ENCODE measurements at regions not wholly inside any gene's neighbourhood (a gene's known extent, or its start where the extent isn't known, plus 50 kb on each side); places are given as distances from the start of the nearest gene placed in this dataset.

DNA sequence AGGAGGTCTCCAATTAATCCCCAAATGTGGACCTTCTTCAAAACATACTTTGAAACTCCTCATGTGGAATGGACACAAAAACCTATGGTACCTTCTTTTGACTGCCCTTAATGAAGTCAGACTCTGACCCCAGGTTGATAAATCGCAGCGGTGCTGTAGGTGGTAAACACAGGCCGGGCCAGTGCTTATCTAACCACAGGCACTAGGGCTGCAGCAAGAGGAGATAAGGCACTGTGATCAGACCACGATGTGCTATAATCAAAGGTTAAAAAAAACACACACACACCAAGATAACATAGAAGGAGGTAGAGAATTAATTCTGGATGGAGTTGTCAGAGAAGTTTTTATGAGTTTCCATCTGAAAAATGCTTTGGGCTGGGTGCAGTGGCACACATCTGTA lies 52.3 kb upstream of the SIPA1L2 start:
- DNase-seq = no peak

DNA sequence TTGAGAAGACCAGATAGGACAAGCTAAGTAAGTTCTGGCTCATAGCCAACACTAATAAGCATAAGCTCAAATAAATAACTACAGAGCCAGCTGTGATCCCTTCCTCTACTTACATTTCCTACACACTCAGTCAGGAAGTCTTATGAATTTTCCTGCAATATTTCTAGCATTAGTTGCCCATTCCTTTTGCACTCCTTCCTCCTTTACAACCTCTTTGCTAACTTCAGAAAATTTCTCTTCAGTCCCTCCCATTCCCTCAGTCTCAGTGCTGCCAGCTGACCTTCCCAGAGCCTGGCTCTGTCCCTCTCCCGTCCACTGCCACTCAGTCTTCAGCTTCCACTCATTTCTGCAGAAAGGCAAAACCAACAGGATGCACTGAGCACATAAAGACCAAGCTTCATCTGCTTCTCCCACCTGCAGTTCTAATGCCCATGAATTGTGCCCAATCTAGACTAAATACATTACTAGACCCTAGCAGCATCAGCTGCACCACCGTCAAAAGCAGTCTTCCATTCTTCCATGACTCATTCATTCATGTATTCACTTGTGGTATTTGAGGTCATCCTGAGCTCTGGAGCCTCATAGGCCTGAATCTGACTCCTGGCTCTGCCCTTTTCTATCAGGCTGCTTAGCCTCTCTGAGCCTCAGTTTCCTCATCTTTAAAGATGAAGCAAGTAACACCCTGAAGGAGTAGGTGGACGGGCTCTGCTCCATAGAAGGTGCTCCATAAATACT lies 54.6 kb upstream of the SIPA1L2 start:
- no peak for DNase-seq

DNA sequence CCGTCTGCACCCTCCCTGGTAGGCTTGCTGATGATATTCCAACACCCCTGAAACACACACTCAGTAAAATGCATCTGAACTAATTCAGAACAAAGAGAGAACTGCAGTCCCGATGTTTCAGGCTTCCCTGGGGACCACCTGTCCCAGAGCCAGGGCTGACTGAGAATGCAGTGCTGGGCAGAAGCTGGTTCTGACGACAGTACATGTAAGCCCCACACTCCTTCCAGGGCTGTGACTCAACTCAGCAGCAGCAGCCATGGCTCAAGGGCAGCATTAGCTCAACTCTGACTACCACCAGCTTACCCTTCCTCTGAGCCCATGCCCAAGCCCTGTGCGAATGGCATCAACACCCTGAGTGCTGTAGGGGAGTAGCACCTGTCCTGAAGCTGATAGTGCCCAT lies 56.4 kb upstream of the SIPA1L2 start:
- DNase-seq = no peak

DNA sequence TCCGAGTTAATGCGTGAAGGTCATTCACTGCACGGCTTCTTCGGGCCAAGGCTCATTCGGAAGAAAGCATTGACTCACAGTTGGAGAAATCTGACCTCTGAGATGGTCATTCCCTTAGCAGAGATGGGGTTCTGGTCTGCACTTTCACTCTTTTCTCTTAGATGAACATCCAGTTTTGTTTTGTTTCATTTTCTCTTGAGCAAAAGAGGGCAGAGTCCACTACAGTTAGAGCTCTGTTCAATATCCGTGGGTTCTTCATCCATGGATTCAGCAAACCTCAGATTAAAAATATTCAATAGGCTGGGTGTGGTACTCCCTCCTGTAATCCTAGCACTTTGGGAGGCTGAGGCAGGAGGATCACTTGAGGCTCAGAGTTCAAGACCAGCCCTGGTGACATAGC lies 57.4 kb upstream of the SIPA1L2 start:
- no peak for DNase-seq

DNA sequence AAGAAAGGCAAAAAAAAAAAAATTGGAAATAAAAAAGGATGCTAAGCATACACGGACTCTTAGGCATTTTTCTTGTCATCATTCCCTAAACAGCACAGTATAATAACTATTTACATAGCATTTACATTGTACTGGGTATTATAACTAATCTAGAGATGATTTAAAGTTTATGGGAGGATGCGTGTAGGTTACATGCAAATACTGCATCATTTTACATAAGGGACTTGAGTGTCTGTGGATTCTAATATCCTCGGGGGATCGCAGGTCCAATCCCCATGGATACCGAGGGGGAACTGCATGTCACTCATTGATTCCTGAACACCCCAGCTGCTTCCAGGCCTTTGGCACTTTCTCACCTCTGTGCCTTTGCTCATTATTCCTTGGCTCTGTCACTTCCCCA lies 57.8 kb upstream of the SIPA1L2 start:
- no peak for DNase-seq

DNA sequence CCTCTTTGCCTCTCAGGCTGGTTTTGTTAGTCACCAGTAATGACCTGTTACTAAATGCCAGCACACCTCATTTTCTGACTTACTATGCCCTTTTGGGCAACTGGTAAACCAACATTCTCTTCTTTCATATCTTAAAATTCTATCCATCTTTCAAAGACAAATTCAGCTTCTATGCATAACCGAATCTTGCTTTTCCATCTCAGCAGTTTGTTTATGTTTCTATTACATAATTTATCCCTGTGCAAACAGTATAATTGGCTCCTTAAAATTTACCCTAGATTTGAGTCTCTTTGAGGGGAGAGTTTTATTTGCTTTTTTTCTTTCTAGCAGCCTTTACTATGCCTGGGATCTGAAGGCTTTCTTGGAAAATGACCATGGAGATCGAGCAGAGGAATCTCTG lies 58.5 kb upstream of the SIPA1L2 start:
- DNase-seq = no peak

DNA sequence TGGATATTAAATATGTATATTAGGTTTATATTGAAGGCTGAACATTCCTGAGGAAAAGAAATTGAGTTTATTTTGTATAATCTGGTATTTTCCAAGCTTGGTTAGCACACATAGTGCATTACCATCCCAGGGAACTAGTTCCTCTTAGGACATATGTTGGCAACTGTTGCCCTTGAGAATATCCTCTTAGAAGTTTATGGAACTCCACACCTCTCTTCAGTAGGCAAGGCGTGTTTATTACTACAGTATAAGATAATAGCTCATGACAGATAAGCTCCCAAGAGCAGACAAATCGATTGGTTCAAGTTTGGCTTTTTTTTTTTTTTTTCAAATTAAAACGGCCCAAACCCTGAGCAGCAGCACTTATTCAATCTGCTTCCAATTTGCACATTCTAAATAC lies 59.8 kb upstream of the SIPA1L2 start:
- no peak for DNase-seq

DNA sequence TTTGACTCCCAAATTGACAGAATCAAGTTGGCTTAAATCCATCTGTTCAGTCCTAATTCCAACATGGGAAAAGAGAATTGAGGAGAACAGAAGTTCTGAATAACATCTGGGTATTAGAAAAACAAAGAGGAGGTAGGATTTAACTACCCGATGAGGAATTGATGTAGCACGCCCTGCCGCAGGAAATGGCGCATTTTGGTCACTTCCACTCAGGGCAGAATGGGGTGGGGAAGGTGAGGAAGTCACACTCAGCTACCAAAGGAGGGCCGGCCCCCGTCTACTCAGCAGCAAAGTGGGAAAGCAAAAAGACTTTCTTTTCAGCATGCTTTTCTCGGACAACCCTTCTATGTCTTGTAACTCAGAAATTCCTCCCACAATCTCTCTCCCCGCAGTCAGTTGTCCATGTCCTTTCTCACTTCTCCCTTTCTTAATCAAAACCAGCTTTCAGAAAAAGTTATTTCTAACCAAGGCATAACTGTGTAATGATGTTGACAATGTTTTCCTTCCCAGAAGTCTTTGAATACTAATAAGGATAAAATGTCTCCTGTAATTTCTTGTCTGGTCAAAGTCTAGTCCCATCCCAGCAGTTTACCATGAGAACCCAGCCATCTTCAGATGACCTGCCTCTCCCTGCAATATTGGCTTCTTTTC lies 60.5 kb upstream of the SIPA1L2 start:
- no peak for DNase-seq

DNA sequence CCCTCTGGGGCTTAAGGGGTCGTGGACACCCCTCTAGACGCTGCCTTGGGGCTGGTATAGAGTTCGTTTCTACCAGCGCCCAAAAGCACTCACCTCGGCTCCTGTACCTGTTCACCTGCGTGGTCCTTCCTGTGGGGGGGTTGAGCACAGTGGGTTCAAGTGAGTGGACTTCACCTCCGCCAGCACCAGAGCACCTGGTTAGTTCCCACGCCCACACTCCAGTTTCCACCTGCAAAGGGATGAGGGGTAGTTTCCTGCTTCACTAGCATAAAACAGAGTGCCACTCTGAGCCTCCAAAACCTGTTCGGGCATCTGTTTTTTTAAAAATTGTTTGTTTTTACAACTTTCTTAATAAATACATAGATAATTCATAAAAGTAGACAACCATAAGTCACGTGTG lies 64.5 kb upstream of the SIPA1L2 start:
- DNase-seq = no peak

DNA sequence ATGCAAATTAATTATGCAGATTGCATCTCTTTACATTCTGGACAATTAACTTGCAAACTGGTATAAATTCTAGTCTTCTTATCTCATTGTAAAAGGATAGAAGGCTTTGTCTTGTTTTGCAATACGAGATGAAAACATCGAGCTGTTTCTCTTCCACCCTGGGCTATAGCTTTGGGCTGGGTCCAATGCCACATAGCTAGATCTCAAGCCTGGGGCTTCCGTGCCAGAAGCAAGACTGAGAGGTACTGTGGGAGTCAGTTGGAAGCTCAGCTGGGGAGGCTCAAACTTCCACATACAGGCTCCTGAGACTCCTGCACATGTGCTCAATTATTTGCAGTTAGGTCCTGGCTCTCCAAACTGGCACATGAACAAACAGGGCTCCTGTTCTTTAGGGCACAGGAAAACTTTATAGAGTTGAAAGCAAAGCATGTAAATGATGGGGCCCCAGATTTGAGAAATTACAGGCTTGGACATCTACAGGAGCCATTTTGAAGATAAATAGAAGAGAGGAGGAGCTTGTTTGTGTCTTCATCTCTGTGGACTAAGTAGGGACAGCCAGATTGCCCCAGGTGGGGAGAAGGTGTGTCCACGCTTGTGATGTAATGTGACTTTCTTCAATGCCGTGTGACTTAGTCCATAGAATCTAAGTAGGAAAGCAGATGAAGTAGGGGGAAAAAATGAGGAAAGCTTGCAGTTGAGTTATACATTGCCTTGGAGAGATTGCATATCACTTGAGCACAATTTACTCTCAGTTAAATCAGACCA lies 65.9 kb upstream of the SIPA1L2 start:
- no peak for DNase-seq

DNA sequence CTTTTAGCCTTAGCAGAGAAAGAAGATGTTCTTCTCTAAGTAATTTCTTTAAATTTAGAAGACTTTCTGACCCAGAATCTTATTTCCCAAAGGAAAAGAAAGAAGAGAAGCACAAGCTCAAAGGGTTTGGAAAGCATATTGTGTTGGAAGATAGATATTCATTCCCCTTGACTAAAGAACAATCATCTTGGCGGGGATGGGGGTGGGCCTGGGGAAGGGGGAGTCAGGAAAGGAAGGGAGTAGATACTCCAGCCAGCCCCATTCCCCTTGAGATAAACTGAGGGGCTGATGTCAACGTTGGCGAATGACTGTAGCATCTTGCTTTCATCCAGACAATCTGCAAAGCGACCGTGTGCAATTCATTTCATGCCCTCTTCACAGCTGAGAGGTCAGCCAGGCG lies 66.5 kb upstream of the SIPA1L2 start:
- no peak for DNase-seq

DNA sequence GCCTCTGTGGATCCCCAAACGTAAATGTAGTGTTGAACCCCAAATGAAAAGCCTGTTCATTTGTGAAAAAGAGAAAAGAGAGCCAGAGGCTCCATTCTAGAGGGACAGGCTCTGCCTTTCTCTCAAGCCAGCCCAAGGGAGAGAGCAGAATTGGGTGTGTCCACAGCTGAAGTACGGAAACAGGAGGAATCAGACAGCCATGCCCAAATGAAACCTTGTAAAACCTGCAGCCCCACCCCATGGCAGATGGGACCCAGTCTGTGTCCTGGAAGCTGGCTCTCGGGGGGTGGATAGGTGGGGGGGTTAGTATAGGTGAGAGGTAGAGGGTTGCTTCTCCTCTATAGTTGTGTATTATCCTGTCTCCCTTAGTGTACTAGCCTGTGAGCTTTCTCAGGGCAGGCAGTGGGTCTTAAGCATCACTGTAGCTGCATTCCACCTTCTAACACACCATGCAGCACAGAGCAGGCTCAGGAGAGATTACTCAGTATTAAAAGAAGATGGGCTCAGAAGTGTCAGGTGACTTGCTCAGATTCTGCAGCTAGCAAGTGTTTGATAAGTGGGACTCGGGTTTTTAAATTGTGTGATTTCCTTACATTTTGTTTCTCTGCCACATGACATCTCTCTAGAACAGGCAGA lies 67.4 kb upstream of the SIPA1L2 start:
- DNase-seq = no peak

DNA sequence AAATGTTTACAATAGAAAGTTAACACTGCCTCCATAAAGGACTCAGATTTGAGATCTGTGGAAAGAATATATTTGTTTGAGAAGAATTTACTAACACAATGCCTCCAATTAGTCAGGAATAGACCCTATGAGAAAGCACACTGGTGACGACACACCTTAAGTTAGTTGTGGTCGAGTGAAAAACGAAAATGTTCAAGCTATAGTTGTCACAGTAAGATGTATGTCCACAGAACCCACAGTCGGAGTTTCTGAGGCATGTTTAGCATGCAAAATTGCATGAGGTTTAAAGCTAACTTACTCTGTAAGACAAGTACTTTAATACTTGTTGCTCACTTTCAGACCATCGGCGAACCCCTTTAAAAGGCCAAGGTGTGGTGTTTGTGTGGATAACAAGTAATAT lies 69.9 kb upstream of the SIPA1L2 start:
- no peak for DNase-seq

DNA sequence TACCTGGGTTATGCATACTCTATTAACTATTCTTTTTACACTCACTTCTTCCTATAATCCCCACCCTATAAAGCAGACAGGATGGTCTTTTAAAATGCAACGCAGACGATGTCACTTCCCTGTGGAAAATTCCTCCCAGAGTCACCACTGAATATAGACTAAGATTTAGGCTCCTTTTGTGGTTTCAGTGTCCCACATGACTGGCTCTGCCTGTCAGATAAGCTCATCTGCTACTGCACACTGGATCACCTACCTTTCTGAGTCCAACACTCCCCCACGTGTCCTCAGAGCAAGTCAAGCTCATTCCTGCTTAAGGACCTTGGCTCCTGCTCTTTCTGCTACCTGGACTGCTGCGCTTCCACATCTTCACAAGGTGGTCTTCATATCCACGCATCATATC lies 73.0 kb upstream of the SIPA1L2 start:
- no peak for DNase-seq

DNA sequence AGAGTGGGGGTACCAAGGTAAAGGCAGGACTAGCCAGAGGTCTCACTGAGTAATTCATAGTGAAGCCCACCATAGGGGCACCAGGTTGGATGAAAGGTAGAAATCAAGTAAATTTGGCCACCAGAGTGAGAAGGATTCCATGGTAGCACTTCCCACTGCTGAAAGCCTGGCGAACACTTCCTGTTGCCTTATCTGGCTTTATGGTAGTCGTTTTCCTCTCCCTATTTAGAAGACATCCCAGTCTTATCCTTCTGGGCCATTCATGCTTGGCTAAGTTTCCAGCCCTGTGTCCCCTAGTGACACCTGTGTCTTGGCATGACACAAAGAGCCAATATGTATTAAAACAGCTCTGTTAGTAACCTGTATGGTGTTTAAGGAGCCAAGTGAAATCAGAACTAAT lies 74.3 kb upstream of the SIPA1L2 start:
- no peak for DNase-seq

DNA sequence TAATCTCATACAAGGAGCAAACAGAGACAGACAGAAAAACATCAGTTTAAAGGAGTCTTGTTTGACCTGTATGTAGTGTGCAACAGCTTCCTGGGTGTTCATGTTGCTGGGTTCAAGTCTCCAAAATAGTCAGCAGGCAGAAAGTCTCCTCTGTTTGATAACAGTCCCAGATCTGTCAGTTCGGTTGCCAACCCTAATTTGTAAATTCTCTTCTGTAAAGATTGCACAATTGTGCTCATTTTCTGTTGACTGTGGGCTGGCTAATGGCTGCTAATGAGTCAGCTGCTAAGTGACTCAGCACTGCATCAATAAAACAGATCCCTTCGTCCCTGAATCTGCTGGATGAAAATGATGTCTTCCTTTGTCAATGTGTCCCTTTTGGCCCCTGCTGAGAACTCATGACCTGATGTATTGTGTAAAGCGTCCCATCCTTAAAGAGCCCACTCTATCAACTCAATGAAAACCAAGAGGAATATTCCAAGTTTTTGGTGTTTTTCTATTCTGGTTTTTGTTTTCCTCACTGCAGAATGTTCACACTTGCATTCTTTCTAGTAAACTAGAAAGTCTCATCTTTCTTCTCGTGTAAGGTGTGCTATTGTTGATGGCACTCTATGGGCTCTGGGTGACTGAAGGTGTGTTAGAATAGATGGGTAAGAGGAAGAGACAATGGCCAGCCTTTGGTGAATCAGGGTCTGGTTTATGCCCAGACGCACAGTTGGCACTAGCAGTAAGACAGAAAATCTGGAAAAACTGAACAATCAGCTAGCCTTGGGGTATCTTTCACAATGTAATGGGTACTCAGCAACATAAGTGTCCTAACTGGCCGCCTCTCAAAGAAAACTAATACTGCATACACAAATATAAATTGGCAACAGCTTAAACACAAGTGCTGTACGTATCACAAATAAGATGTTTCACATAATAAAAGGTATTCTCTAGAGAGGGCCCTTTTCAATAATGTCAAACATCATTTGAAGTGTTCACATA lies 75.1 kb upstream of the SIPA1L2 start:
- DNase-seq = peak; percentile 65

DNA sequence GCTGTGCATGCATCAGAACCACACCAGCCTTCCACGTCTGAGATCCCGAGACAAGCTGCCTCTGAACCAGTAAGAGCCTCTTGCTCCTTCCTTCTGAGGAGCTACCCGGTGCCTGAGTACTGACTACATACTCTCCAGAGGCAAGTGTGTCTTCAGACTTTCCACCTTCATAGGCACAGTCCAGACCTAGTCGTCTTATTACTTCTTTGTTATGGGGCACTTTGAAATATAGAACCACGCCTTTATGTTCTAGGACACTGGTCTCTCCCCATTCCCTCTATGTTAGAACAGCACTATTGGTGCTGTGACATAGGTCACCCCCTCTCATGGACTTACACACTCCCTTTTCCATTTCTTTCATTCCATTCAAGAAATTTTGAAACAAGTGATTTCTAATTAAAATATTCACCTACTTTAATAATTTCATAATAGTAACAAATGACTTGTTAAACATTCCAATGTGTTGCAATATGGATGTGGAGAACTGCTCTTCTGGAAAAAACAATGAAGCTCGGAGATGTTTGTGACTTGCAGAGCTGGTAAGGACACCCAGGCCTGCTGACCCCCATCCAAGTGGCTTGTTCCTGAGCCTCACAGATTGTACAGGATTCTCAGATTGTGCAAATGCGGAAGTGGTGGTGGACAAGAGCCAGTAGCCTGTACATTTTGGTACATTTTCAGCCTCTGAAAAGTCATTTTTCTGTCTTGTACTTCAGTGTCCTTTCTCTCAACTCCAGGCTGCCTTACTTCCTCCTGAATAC lies 76.1 kb upstream of the SIPA1L2 start:
- no peak for DNase-seq

DNA sequence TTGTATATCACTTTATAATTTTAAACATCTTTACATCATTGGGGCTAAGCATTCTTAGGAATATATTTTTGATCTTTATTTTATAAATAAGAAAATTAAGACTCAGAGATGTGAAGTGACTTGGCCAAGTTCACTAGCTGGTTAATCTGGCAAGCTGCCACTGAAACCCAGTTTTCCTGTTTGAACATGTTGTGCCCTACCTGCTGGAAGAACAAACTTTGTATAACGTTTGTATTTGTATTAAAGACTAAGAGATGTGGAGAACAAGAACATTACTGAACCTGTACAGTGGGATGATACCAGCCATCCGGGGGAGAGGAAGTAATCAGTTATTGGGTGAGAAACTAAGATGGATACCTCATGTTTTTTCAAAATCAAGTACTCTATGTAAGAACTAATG lies 77.2 kb upstream of the SIPA1L2 start:
- DNase-seq = no peak

DNA sequence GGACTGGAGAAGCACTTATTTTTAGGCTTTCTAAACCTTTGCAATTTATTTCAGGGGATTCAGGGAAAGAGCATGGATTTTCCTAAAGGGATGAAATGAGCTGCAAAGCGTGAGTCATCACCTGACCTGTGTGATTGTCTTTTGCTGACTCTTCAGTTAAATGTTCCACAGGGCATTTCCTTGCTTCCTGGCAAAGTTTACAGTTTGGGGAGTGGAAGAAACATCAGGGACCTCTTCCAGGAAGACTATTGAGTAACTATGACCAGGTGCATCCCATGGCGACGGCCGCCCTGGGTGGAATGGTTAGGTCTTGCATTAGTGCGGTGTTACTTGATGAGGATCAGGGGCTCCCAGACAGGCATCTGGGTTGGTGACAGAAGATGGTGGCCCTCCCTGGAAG lies 79.5 kb upstream of the SIPA1L2 start:
- DNase-seq = no peak

DNA sequence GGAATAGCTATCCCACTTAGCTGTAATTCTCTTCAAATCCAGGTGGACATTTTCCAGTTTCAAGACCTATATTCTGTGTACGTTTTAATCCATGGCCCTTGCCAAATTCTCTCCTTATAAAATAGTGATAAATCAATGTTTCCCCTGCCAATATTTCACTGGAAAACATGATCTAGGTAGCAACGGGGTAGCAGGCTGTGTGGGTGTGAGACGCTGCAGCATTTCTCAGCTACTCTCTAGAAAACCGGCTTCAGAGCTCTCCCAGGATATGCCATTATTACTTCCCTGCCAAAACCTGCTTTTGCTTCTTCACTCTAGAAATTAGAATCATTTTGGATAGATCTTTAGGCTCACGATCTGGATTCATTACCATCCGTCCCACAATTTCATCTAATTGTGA lies 82.1 kb upstream of the SIPA1L2 start:
- no peak for DNase-seq

DNA sequence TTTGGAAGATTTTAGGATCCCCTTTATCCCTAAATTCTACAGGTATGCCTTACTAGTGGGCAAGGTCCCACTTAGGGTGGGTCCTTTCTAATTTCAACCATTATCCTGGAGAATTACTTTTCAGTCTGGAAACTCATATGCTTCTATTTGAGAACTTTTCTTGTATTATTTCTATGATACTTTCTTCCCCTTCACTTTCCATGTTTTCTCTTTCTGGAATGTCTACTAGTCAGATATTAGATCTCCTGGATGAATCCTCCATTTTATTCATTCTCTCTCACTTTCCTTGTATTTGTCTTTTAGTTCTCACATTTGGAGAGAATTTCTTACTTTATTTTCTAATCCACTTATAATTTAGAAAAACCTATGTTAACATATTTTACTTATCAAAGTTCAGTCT lies 83.9 kb upstream of the SIPA1L2 start:
- DNase-seq = no peak

DNA sequence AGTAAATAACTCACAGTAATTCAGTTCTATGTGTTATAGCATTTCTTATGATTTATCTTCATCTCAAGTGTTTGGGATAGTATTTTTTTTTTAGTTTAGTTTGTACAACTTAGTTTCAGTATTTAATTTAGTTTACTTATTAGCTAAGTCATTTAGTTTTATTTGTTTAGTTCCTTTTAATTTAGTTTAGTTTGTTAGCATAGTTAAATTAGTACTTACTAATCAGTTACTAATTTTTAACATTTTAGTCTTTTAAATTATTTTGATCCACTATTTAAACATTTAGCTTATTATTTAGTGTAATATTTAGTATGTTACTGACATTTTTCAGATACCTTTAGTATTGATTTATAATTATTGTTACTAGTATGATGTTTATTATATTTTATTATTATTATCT lies 85.2 kb upstream of the SIPA1L2 start:
- DNase-seq = no peak

Measured in HCEC 1CT (cell line).